Activated T-helper 2 cell treated with anti-CD3 and anti-CD28 coated beads, Interferon-gamma antibody, Interleukin-2, Interleukin-4, amounts not matched to agents 10 μg/mL and 5 μg/mL and 100 μg/mL, durations not matched to agents 14 hours and 24 hours and 36 hours (primary cell): ENCODE measurements at regions not wholly inside any gene's neighbourhood (a gene's known extent, or its start where the extent isn't known, plus 50 kb on each side); places are given as distances from the start of the nearest gene placed in this dataset.

ENCODE experiments used
- DNase-seq: peaks from one replicate; pipeline ENCODE4 v3.0.0; 2021; ENCODE audit warnings: low spot score
- H3K27ac Mint-ChIP-seq: one replicate; pipeline ENCODE4 v1.8.0; 2021; ENCODE audit warnings: mixed read lengths
- H3K27me3 Mint-ChIP-seq: one replicate; pipeline ENCODE4 v1.8.0; 2021; ENCODE audit warnings: low read depth, mixed read lengths
- H3K36me3 Mint-ChIP-seq: one replicate; pipeline ENCODE4 v1.8.0; 2021; ENCODE audit warnings: low read depth, mixed read lengths
- H3K4me1 Mint-ChIP-seq: one replicate; pipeline ENCODE4 v1.8.0; 2021; ENCODE audit warnings: low read depth, mixed read lengths
- H3K4me3 Mint-ChIP-seq: one replicate; pipeline ENCODE4 v1.8.0; 2021; ENCODE audit warnings: low read depth, mild to moderate bottlenecking, moderate library complexity, mixed read lengths
- H3K9me3 Mint-ChIP-seq: one replicate; pipeline ENCODE4 v1.8.0; 2021; ENCODE audit warnings: mixed read lengths
- intact Hi-C: fragments of 100-400 bp; cut with micrococcal nuclease; formaldehyde crosslinking; loops from one replicate; pipeline ENCODE4 v1.15.1; 2023

DNA sequence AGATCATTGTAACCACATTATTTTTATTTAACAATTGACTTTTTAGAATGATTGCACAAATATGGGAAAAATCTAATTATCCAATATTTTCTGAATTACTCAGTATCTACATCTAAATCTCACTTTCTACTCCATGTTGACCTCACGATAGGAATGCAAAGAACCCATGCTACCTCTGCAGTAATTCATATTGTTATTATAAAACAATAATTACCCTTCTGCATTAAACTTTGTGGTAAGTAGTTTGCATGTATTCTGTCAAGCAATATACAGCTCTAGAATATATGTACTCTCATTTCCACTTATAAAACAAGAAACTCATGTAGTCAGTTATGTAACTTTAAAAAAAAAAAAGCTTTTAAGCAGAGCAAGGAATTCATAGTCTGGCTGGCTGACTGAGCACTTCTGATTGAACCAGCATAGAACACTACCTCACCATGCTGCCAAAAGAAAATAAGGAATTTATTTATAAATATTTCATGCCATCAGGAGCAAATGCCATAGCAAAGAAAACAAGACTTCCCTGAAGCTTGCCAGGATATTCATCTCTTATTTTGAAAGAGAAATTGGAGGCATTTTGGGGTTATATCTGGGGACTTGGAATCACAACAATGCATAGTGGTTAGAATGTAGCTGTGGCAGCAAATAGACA lies 895.7 kb downstream of the XPNPEP1 start:
- Mint-ChIP-seq H3K4me3 (no peak overlapping the region), H3K4me1 (no peaks in the 10 kb centered on the region)
- intact Hi-C loops: no loop called here

DNA sequence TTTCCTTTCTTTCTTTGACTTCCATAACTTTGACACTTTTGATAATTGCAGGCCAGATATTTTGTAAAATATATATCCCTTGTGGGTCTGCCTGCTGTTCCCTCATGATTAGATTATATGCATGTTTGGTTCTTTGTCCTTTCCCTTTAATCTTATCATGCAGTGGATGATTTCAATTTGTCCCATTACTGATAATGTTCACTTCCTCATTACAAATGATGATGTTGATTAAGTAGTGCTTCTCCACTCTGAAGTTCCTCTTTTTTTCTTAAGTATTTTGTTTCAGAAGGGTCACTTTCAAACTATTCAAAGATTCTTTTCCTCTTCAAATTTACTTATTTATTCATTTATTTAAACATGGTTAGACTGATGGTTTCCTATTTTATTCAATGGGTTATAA lies 898.1 kb downstream of the XPNPEP1 start:
- no peaks in the 10 kb centered on the region for H3K4me1 Mint-ChIP-seq
- H3K27ac Mint-ChIP-seq: no peak overlapping the region
- intact Hi-C loops: no loop called here
- no peak overlapping the region for H3K4me3 Mint-ChIP-seq
- no peaks in the 10 kb centered on the region for H3K36me3 Mint-ChIP-seq
- no peak for DNase-seq
- H3K27me3 Mint-ChIP-seq: no peaks in the 10 kb centered on the region
- no peaks in the 10 kb centered on the region for H3K9me3 Mint-ChIP-seq

More for the DNA sequence above, 895.7 kb downstream of the XPNPEP1 start:
- no peaks in the 10 kb centered on the region for H3K36me3 Mint-ChIP-seq
- no peak overlapping the region for H3K27ac Mint-ChIP-seq
- H3K27me3 Mint-ChIP-seq: no peaks in the 10 kb centered on the region
- H3K9me3 Mint-ChIP-seq: no peaks in the 10 kb centered on the region
- no peak for DNase-seq

DNA sequence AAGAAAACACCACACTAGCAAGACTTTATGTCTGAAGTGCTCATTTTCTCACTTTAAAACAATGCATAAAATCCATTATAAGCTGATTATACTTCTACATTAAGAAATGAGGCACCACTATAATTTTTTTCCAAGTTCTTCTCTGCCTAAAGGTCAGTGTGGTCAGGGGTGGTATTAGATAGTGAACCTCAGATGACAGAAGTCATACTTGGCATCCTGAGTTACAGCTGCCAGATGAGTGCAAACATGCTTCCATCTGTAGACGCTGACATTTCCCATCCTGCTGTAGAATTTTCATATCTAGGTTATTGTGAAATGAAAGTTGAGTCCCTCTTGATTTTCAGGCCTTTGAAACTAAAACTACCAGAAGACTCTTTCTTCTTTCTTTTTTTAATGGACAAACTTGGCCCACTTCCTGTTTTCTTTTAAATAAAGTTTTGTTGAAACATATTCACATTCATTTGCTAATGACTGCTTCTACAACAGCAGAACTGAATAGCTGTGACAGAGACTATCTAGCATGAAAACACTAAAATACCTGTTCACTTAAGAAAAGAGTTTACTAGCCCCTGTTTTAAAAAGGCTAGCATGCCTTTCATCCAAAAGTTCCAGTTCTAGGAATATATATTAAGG lies 900.8 kb downstream of the XPNPEP1 start:
- H3K36me3 Mint-ChIP-seq: no peaks in the 10 kb centered on the region
- no peak for DNase-seq
- H3K4me3 Mint-ChIP-seq: no peak overlapping the region
- no peaks in the 10 kb centered on the region for H3K4me1 Mint-ChIP-seq
- H3K9me3 Mint-ChIP-seq: peaks cover 6% of the 10 kb centered on the region
- intact Hi-C loops: no loop called here
- no peak overlapping the region for H3K27ac Mint-ChIP-seq
- H3K27me3 Mint-ChIP-seq: no peaks in the 10 kb centered on the region

DNA sequence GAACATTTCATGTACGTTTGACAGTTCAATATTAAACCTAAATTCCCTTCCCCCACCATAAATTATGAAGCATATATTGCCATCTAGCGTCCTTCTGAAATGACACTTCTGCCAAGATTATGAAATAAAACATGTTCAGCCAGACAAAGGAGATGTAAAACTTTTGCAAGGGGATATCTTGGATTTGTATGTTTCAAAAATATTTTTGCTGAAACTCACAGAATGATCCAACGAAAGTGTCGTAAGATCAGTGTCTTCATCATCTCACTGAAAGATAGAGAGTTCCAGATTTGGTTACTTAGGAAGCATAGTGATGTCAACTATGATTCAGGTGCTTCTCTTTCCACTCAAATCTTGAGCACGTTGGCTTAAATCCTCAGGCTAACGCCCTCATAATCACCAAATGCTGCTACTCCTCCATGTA lies 904.3 kb downstream of the XPNPEP1 start:
- no peak overlapping the region for H3K4me3 Mint-ChIP-seq
- H3K4me1 Mint-ChIP-seq: no peaks in the 10 kb centered on the region
- no peak overlapping the region for H3K27ac Mint-ChIP-seq
- no peak for DNase-seq
- no peaks in the 10 kb centered on the region for H3K27me3 Mint-ChIP-seq
- H3K9me3 Mint-ChIP-seq: peaks cover 6% of the 10 kb centered on the region
- no peaks in the 10 kb centered on the region for H3K36me3 Mint-ChIP-seq
- intact Hi-C loops: no loop called here

DNA sequence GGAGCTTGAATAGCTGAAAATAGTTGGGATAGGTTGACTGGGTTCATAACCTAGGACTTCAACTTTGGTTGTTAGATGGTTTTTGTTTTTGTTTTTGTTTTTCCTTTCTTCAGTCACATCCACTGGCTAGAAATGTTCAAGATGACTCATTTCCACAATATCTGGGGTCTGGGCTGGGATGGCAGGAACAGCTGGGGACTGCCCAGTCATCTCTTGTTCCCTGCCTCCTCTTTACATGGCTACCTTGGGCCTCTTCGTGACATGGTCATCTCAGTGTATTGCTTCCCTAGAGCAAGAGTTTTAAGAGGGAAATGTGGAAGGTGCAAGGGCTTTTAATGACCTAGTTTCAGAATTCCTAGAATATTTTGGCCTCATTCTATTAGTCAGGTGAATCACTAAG lies 915.8 kb downstream of the XPNPEP1 start:
- intact Hi-C loops: no loop called here
- Mint-ChIP-seq H3K4me1 (no peaks in the 10 kb centered on the region), H3K36me3 (no peaks in the 10 kb centered on the region), H3K4me3 (no peak overlapping the region), H3K27me3 (no peaks in the 10 kb centered on the region), H3K9me3 (peaks cover 14% of the 10 kb centered on the region), H3K27ac (no peak overlapping the region)
- DNase-seq: no peak

DNA sequence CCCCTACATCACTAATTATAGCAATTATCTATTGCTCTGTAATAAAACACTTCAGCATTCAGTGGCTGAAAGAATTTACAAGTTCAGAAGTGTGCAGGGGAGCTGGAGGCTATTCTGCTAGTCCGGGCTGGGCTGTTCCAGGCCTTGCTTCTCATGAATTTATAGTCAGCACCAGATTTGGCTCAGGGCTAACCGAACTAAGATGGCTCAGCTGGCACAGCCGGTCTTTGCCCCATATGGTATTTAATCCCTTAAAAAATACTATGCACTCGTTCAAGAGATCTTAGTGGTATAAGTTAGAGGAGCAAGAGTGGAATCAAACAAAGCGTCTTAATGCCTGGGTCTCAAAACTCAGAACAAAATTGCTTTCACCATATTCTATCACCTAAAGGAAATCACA lies 932.9 kb downstream of the XPNPEP1 start:
- no peaks in the 10 kb centered on the region for H3K4me1 Mint-ChIP-seq
- no peak overlapping the region for H3K27ac Mint-ChIP-seq
- H3K36me3 Mint-ChIP-seq: no peaks in the 10 kb centered on the region
- intact Hi-C loops: no loop called here
- no peak overlapping the region for H3K4me3 Mint-ChIP-seq
- no peaks in the 10 kb centered on the region for H3K27me3 Mint-ChIP-seq
- peaks cover 36% of the 10 kb centered on the region for H3K9me3 Mint-ChIP-seq
- DNase-seq: no peak

DNA sequence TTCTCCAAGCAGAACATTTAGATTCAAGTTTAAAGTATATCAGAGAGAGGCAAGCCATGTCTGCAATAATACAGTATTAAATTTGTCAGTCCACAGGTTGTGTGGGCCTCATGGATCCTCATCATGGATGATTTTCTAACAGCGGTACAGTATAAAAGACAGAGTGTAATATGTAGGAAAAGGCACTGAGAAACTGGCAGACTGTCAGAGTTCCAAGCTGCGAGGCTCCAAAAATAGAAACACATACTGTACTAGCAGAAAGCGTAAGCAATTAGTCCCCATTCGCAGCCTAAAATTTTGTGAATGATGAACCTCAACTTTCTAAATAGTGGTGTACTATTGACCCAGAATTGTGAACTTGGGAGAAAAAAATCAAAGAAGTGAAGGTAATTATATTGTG lies 933.3 kb downstream of the XPNPEP1 start:
- no peak for DNase-seq
- Mint-ChIP-seq H3K27me3 (no peaks in the 10 kb centered on the region), H3K27ac (no peak overlapping the region), H3K4me3 (no peak overlapping the region), H3K36me3 (no peaks in the 10 kb centered on the region), H3K9me3 (peaks cover 32% of the 10 kb centered on the region), H3K4me1 (no peaks in the 10 kb centered on the region)
- intact Hi-C loops: no loop called here

DNA sequence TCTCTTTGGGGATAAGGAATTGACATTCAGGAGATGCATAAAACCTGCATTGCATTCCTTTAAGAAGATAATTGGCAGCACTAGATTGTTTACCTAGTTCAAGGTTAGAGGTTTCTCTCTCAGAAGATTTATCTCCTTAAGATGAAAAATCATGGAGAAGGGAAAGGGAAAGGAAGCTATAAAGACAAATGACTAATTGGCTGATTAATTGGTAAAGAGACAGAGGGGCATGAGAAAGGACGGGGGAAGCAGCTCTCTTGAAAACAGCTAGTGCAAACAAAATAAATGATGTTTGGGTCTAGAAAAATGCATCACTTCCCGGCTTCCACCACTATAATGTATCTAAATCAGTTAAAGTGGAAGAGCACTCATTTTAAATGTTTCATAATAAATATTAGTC lies 941.2 kb downstream of the XPNPEP1 start:
- Mint-ChIP-seq H3K4me3 (no peak overlapping the region), H3K36me3 (no peaks in the 10 kb centered on the region), H3K27ac (no peak overlapping the region), H3K4me1 (no peaks in the 10 kb centered on the region), H3K27me3 (no peaks in the 10 kb centered on the region), H3K9me3 (peaks cover 21% of the 10 kb centered on the region)
- intact Hi-C loops: no loop called here
- no peak for DNase-seq

DNA sequence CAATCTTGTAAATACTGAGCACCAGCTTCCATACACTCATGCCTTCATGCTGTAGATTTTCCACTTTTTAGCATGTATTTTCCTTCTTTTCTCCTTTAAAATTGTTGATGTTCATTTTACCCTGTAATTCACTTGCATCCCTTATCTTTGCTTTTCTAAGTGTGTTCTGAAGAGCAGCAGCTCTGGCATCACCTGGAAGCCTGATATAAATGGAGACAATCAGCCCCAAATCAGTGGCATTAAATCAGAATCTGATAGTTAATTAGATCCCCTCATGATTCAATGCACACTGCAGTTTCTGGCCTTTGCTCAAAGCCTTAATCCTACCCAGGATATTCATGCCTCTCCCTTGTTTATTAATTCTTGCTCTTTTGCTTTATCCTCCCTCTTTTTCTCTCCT lies 942.4 kb downstream of the XPNPEP1 start:
- no peak overlapping the region for H3K27ac Mint-ChIP-seq

DNA sequence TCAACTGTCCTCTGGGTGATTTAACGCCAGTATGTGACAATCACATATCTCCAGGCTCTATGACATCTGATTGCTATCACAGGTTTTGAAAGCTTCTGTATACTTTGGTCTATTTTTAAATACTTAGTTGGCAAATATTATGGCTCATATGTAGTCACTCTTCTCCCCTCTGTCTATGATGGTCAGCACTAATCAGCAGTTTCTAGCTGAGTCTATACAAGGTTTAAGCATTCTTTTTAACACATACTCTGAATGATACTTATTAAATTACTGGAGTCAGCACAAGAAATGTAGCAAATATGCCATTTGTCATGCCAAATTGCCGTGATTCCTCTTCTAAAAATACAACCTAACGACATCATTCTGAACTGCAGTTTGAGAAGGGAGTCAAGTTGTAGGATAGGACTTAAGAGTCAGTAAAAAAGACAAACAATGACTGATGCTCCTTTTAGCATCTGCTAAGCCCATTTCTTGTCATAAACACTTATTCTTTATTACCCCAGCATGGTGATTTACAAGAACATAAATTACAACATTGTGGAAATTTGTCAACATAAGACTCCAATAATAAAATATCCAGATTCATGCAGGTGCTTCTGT lies 947.8 kb downstream of the XPNPEP1 start:
- H3K36me3 Mint-ChIP-seq: no peaks in the 10 kb centered on the region
- DNase-seq: no peak
- no peak overlapping the region for H3K4me3 Mint-ChIP-seq
- no peaks in the 10 kb centered on the region for H3K4me1 Mint-ChIP-seq
- H3K9me3 Mint-ChIP-seq: peaks cover 30% of the 10 kb centered on the region
- H3K27ac Mint-ChIP-seq: no peak overlapping the region
- H3K27me3 Mint-ChIP-seq: no peaks in the 10 kb centered on the region
- intact Hi-C loops: no loop called here

More for the DNA sequence above, 942.4 kb downstream of the XPNPEP1 start:
- intact Hi-C loops: no loop called here
- DNase-seq: no peak
- no peaks in the 10 kb centered on the region for H3K4me1 Mint-ChIP-seq
- no peaks in the 10 kb centered on the region for H3K27me3 Mint-ChIP-seq
- no peaks in the 10 kb centered on the region for H3K36me3 Mint-ChIP-seq
- H3K9me3 Mint-ChIP-seq: peaks cover 29% of the 10 kb centered on the region
- H3K4me3 Mint-ChIP-seq: no peak overlapping the region

DNA sequence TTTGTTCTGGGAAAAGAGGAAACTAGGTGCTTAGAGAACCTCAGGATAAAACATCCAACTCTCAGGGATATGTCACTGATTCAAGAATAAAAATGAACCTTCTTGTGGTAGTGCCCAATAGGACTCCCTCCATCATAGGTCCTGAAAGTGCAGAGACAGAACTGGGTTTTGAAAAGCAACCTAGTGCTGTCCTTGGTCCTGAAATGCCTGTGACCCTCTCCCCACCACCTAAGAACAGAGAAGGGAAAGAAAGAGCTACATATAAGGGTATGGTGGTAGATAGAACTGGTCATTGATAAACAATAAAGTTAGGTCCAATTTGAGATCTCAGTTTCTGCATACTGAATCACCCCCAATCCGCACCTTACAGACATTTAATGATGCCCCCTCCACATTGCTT lies 953.3 kb downstream of the XPNPEP1 start:
- Mint-ChIP-seq H3K4me3 (no peak overlapping the region), H3K9me3 (peaks cover 27% of the 10 kb centered on the region), H3K4me1 (no peaks in the 10 kb centered on the region), H3K36me3 (no peaks in the 10 kb centered on the region), H3K27me3 (no peaks in the 10 kb centered on the region), H3K27ac (no peak overlapping the region)
- intact Hi-C loops: no loop called here
- no peak for DNase-seq

DNA sequence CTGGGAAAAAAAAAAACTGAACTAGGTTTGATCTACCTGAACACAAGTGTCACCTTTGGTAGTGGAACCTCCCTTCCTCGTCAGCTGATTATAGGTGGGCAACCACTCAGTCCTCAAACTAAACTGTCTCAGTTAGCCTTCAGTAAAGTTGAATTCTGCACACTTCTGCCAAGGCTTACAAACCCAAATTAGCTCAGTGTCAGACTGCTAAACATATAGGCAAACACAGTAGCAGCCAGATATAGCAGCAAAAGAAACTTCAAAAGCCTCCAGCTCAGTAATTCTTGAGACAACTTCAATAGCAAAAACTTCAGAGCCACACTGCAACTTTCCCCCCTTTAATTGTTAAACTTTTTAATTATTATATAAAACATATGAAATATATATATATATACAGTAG lies 956.9 kb downstream of the XPNPEP1 start:
- H3K27me3 Mint-ChIP-seq: no peaks in the 10 kb centered on the region
- intact Hi-C loops: no loop called here
- H3K27ac Mint-ChIP-seq: no peak overlapping the region

DNA sequence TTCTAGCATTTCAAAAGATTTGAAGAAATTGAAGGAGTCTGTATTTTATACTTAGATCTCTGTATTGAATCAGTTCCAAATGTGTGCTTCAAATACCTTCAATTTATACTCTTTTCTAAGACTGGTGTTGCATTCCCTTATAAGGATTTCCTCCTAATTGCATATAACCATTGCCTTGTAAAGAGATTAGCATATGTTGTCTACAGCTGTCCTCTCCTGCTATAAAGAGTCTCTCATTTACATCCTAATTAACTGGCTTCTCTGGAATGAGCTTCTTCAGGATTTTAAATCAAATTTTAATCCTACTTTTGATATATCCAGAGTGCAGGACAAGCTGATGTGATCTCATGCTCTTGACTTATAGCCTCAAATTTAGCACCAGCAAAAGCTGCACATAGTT lies 957.3 kb downstream of the XPNPEP1 start:
- no peaks in the 10 kb centered on the region for H3K36me3 Mint-ChIP-seq
- H3K27ac Mint-ChIP-seq: no peak overlapping the region
- intact Hi-C loops: no loop called here

More for the DNA sequence above, 956.9 kb downstream of the XPNPEP1 start:
- no peak overlapping the region for H3K4me3 Mint-ChIP-seq
- H3K36me3 Mint-ChIP-seq: no peaks in the 10 kb centered on the region
- H3K4me1 Mint-ChIP-seq: no peaks in the 10 kb centered on the region
- H3K9me3 Mint-ChIP-seq: peaks cover 31% of the 10 kb centered on the region
- no peak for DNase-seq

More for the DNA sequence above, 957.3 kb downstream of the XPNPEP1 start:
- no peak overlapping the region for H3K4me3 Mint-ChIP-seq
- H3K27me3 Mint-ChIP-seq: no peaks in the 10 kb centered on the region
- H3K9me3 Mint-ChIP-seq: peaks cover 34% of the 10 kb centered on the region
- DNase-seq: no peak
- H3K4me1 Mint-ChIP-seq: no peaks in the 10 kb centered on the region
